Activated CD4-positive, alpha-beta T cell treated with anti-CD3 and anti-CD28 coated beads for 36 hours (primary cell): ENCODE measurements at regions not wholly inside any gene's neighbourhood (a gene's known extent, or its start where the extent isn't known, plus 50 kb on each side); places are given as distances from the start of the nearest gene placed in this dataset.
"Not testable (repeated sequence)": the region's sequence is repeated elsewhere in the genome, so short reads cannot be mapped to it uniquely, and the experiment has no call there.

Experiments
- ATAC-seq: fragments of 200-7000 bp; cut with Tn5 transposase; one replicate; pipeline ENCODE4 v1.10.0; 2021; ENCODE audit warnings: mild to moderate bottlenecking, moderate library complexity
- CTCF ChIA-PET: fragments of 350-600 bp; sonication (Branson Sonifier 250); formaldehyde crosslinking; loops from one replicate; lab custom pipeline; 2021; ENCODE audit warnings: antibody characterized with exemption; lab: Charles Lee
- POLR2A ChIA-PET: fragments of 350-600 bp; sonication (Branson Sonifier 250); formaldehyde crosslinking; loops from one replicate; lab custom pipeline; 2021; ENCODE audit warnings: antibody characterized with exemption, inconsistent platforms; lab: Charles Lee
- DNase-seq: peaks from one replicate; pipeline ENCODE4 v3.0.0-alpha.2; 2020
- H3K27ac Mint-ChIP-seq: one replicate; pipeline ENCODE4 v1.8.0; 2021; ENCODE audit warnings: mixed read lengths
- H3K27me3 Mint-ChIP-seq: one replicate; pipeline ENCODE4 v1.8.0; 2021; ENCODE audit warnings: mixed read lengths
- H3K36me3 Mint-ChIP-seq: one replicate; pipeline ENCODE4 v1.8.0; 2021; ENCODE audit warnings: low read depth, mixed read lengths
- H3K4me1 Mint-ChIP-seq: one replicate; pipeline ENCODE4 v1.8.0; 2021; ENCODE audit warnings: mixed read lengths
- H3K4me3 Mint-ChIP-seq: one replicate; pipeline ENCODE4 v1.8.0; 2021; ENCODE audit warnings: mild to moderate bottlenecking, moderate library complexity, mixed read lengths
- H3K9me3 Mint-ChIP-seq: one replicate; pipeline ENCODE4 v1.8.0; 2021; ENCODE audit warnings: low read depth, mixed read lengths
- intact Hi-C, 2 experiments: fragments of 100-400 bp; cut with DNase I in 1 of 2; cut with micrococcal nuclease in 1 of 2; formaldehyde crosslinking; loops; one replicate each; pipeline versions ENCODE4 v1.14.2 to v1.15.1; 2022 to 2024; cut with DNase I, micrococcal nuclease

DNA sequence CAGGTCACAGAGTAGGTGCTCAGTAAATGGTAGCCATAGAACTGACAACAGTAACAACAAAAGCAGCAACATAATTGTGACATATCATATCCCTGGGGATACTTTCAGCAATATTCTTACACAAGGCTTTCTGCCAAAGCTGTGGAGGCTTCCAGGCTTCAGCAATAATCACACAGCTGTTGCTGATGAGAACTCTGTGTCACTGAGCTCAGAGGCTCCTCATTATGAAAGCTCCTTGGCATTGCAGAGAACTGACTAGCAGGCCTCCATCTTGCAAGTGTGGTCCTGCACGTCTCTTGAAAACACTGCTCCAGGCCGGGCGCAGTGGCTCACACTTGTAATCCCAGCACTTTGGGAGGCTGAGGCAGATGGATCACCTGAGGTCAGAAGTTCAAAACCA, 97.3 kb upstream of the BTG1 start:
- ChIA-PET CTCF (interaction anchor here (1.2 to 1.5 kb wide), 2 partner anchors 10 to 22 kb away, joined by 4 to 5 read pairs; no protein-coding TSS in a partner anchor), POLR2A (no interaction called here)
- Mint-ChIP-seq H3K36me3 (no peaks in the 10 kb centered on the region), H3K27me3 (no peaks in the 10 kb centered on the region), H3K4me3 (no peak overlapping the region), H3K4me1 (peaks cover 6% of the 10 kb centered on the region), H3K27ac (no peak overlapping the region), H3K9me3 (no peaks in the 10 kb centered on the region)
- no peak for ATAC-seq
- no peak for DNase-seq
- intact Hi-C loops: no loop called here

DNA sequence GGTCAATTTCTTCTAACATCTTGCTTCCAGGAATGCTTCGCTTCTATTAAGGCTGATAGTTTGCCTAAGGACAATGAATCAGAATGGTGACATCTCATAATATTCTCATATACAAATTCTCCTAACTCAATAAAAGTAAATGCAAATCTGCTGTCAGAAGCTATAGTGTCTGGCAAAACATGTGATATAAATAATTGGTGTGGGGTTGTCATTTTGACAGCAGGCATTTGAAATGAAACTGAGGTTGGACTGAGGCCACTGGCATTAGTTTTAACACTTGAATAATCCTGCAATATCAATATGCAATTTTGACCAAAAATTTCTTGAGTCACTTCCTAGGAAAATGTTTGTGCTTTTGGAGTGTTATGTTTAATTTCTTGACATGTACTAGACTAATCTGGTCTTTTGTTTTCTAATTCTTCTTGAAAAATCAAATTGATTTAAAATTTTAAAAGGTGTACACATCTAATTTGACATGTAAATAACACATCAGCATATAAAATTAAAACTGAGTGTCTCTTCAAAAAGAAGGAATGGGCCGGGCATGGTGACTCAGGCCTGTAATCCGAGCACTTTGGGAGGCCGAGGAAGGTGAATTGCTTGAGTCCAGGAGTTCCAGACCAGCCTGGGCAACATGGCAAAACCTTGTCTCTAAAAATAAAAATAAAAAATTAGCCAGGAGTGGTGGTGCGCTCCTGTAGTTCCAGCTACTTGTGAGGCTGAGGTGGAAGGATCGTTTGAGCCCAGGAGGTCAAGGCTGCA, 92.3 kb upstream of the BTG1 start:
- no peak overlapping the region for H3K27ac Mint-ChIP-seq
- no peak for DNase-seq
- intact Hi-C loops: no loop called here
- H3K9me3 Mint-ChIP-seq: no peaks in the 10 kb centered on the region
- ChIA-PET CTCF (interaction anchor here (0.7 kb wide), 1 partner anchor 600 kb away, joined by 3 read pairs; no protein-coding TSS in a partner anchor), POLR2A (interaction anchor here (0.7 kb wide), 1 partner anchor 170 kb away, joined by 3 read pairs; no protein-coding TSS in a partner anchor)
- no peak overlapping the region for H3K4me3 Mint-ChIP-seq
- no peaks in the 10 kb centered on the region for H3K27me3 Mint-ChIP-seq
- no peaks in the 10 kb centered on the region for H3K36me3 Mint-ChIP-seq
- no peak for ATAC-seq
- H3K4me1 Mint-ChIP-seq: peaks cover 18% of the 10 kb centered on the region

DNA sequence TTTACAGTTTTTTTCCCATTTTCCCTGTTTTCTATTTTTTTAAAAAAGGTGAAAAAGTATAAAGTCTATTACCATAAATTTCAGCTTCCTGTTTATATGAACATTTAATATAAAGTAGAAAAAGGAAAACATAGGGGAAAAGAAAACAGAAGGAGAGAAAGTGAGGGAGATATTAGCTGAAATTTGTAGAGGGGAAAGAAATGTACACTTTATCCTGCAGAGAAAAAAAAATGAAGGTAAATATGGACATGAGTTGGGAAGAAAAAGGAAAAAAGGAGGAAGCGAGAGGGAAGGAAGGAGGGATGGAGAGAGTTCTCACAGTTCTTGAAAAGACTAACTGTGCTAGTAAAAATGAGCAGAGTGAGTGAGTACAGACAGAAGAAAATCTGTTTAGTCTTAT, 91.6 kb upstream of the BTG1 start:
- ATAC-seq (no peak), DNase-seq (no peak)
- H3K4me1 Mint-ChIP-seq: peaks cover 20% of the 10 kb centered on the region
- POLR2A ChIA-PET: no interaction called here
- intact Hi-C loops: no loop called here
- no peaks in the 10 kb centered on the region for H3K27me3 Mint-ChIP-seq
- no peak overlapping the region for H3K4me3 Mint-ChIP-seq
- CTCF ChIA-PET: interaction anchor here (0.6 to 2.0 kb wide), 3 partner anchors 16 to 209 kb away, joined by 3 to 5 read pairs (median 3); no protein-coding TSS in a partner anchor
- H3K9me3 Mint-ChIP-seq: no peaks in the 10 kb centered on the region
- H3K27ac Mint-ChIP-seq: no peak overlapping the region
- no peaks in the 10 kb centered on the region for H3K36me3 Mint-ChIP-seq

DNA sequence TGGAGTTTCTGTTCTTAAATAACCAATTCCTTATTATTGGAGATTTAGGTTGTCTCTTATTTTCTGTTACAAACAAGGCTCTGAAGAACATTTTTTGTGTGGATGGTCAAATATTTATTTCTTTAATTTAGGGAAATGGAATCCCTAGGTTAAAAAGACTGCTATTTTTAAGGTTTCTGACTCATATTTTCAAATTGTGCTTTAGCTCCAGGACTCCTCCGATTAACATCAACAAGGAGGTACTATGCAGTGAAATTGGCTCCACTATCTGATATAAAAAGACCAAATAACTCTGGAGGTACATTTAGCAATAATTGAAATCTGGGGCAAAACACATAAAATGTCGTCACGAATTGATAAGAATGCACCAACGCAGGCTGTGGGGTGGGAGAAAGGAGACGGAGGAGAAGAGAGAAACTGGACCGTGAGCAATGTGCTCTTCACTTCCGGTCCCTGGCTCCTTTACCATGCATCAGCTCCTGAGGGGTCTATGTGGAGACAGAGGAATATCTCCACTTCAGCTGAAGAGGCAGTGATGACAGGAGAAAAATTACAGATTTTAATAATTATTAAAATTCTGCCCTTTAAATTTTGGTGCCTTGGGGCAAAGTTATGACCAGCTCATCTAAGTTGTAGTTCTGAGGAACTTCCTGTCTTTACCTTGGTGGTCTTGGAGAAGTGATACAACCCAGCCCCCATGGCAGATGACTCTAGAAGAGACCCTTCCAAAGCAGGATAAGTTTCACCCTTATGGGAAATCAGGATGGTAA, 90.2 kb upstream of the BTG1 start:
- DNase-seq (no peak), ATAC-seq (no peak)
- intact Hi-C loops: no loop called here
- ChIA-PET POLR2A (no interaction called here), CTCF (interaction anchor here (2.0 kb wide), 1 partner anchor 18 kb away, joined by 5 read pairs; no protein-coding TSS in a partner anchor)
- Mint-ChIP-seq H3K9me3 (no peaks in the 10 kb centered on the region), H3K4me1 (peaks cover 20% of the 10 kb centered on the region), H3K27ac (no peak overlapping the region), H3K4me3 (no peak overlapping the region), H3K27me3 (no peaks in the 10 kb centered on the region), H3K36me3 (no peaks in the 10 kb centered on the region)

DNA sequence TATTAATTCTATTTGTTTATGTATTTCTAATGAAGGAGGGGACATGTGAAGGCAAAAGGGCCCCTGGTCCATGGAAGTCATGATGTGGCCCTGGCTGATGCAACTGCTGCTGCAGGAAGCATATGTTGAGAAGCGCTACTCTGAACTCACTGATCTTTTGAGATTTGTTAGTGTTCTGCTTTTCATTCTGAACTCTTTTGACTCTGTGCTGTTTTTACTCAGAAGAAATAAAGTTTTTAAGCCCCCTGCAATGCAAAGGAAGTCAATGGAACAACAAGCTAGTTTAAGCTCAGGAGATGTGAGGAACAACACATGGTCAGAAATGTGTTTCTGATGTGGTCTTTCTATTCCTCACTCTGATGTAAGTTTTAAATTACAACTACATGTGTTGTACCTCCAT, 88.9 kb upstream of the BTG1 start:
- peak overlapping the region; percentile 84 for H3K27ac Mint-ChIP-seq
- H3K9me3 Mint-ChIP-seq: no peaks in the 10 kb centered on the region
- intact Hi-C loops: no loop called here
- peak; percentile 55 for DNase-seq
- ATAC-seq: peak; percentile 68
- H3K4me1 Mint-ChIP-seq: peaks cover 20% of the 10 kb centered on the region
- no peaks in the 10 kb centered on the region for H3K27me3 Mint-ChIP-seq
- POLR2A ChIA-PET: interaction anchor here (0.6 kb wide), 1 partner anchor 279 kb away, joined by 9 read pairs; no protein-coding TSS in a partner anchor
- CTCF ChIA-PET: interaction anchor here (0.7 kb wide), 1 partner anchor 10 kb away, joined by 3 read pairs; no protein-coding TSS in a partner anchor
- H3K4me3 Mint-ChIP-seq: no peak overlapping the region
- H3K36me3 Mint-ChIP-seq: no peaks in the 10 kb centered on the region

DNA sequence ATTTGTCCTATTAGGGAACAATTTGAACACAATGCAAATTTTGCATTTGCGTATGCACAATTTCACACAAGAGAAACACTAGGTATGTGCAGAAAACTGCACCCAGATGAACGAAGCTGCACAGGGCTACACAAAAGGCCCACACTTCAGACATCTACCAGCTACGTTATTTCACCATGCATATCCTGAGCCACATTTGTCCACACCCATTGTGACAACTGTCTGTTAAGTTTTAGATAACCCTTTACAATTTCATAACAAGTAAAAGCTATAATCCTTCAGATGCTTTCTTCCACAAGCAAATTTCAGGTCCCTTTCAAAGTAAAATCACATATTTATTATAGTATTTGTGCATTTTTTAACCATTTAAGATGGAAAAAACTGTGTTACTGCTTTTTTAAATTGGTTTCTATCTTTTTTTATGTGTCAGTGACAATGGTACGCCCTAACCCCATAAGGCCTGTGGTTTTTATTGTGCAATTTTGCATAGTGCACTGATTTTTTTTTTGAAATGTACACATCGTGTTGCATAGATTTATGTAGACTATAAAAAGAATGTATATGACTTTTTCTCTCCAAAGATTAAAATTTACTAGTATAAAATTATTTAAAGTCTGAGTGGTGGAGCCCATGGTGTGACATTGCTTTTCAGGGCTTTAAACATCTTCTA, 87.8 kb upstream of the BTG1 start:
- peak overlapping the region; percentile 47 for H3K27ac Mint-ChIP-seq
- CTCF ChIA-PET: interaction anchor here (1.1 to 1.4 kb wide), 2 partner anchors 10 to 125 kb away, joined by 3 to 4 read pairs; no protein-coding TSS in a partner anchor
- H3K36me3 Mint-ChIP-seq: no peaks in the 10 kb centered on the region
- intact Hi-C loops: no loop called here
- peaks cover 27% of the 10 kb centered on the region for H3K4me1 Mint-ChIP-seq
- ATAC-seq (no peak), DNase-seq (no peak)
- H3K27me3 Mint-ChIP-seq: no peaks in the 10 kb centered on the region
- H3K9me3 Mint-ChIP-seq: no peaks in the 10 kb centered on the region
- no peak overlapping the region for H3K4me3 Mint-ChIP-seq
- POLR2A ChIA-PET: interaction anchor here (0.7 kb wide), 1 partner anchor 87 kb away, joined by 4 read pairs; no protein-coding TSS in a partner anchor

DNA sequence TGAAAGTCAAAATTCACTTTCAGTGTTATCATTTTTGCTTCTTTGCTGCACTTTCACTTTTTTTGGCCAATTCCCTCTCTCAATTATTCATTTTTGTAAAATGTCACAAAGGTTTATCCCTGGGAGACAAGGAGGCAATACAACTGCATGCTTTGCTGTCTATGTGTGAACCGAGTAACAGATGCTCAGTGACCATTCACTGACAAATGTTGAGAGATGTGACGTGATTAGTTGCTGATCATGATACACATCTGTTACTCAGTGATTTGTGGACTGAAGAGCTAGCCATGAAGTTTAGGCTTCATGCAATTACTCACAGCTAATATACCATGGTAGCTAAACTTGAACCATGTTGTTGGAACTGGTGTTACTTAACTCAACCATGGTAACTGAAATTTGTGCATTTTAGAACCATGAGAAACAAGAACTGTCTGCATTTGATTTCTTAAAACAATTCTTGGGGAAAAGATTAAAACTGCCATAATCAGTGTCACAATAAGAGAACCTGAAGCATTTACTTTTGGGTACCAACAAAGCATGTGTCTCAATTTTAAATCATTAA, 86.8 kb upstream of the BTG1 start:
- DNase-seq, H3K36me3 Mint-ChIP-seq, ATAC-seq, H3K27me3 Mint-ChIP-seq, H3K27ac Mint-ChIP-seq, H3K9me3 Mint-ChIP-seq, H3K4me3 Mint-ChIP-seq, POLR2A ChIA-PET, intact Hi-C loops: not testable (repeated sequence)
- CTCF ChIA-PET: interaction anchor here (0.8 to 1.4 kb wide), 3 partner anchors 11 to 391 kb away, joined by 3 to 4 read pairs (median 3); no protein-coding TSS in a partner anchor
- peaks cover 28% of the 10 kb centered on the region for H3K4me1 Mint-ChIP-seq

DNA sequence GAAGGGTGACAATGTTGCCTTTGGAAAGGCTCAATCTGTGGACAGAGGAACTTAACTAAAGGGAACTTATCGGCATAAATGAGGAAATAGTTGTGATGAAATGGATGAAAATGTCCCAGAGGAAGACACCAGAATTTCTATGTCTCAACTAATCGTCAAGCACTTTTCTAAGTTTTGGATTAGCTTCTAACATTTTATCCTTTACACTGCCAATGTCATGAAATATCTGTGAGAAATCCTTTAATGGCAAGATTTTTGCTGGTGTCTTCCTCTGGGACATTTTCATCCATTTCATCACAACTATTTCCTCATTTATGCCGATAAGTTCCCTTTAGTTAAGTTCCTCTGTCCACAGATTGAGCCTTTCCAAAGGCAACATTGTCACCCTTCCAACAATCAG, 86.3 kb upstream of the BTG1 start:
- H3K4me3 Mint-ChIP-seq, DNase-seq, H3K36me3 Mint-ChIP-seq, POLR2A ChIA-PET, H3K27me3 Mint-ChIP-seq, H3K27ac Mint-ChIP-seq, H3K9me3 Mint-ChIP-seq, ATAC-seq, intact Hi-C loops: not testable (repeated sequence)
- CTCF ChIA-PET: interaction anchor here (0.7 to 0.8 kb wide), 2 partner anchors 63 to 391 kb away, joined by 3 to 4 read pairs; no protein-coding TSS in a partner anchor
- peaks cover 26% of the 10 kb centered on the region for H3K4me1 Mint-ChIP-seq

DNA sequence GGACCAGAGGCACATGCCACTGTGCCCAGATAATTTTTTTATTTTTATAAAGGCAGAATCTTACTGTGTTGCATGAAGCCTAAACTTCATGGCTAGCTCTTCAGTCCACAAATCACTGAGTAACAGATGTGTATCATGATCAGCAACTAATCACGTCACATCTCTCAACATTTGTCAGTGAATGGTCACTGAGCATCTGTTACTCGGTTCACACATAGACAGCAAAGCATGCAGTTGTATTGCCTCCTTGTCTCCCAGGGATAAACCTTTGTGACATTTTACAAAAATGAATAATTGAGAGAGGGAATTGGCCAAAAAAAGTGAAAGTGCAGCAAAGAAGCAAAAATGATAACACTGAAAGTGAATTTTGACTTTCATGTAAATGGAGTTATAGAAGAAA, 85.9 kb upstream of the BTG1 start:
- not testable (repeated sequence) for H3K4me3 Mint-ChIP-seq

DNA sequence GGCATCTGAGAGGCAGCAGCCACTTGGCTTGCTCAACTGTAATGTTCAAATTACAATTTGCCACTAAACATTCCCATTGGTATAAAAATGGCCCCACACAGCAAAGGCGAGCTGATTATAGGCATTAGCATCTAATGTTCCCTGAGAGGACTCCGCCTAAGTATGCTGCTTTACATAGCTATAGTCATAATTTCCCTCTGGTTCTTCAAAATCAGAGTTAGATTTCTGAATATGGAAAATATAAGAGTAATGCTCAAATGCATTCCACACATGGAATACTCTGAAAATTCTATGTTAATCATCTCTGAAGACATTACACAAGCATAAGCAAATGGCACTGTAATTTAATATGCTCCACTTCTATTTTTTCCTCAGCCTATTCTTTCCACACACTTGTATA, 83.7 kb upstream of the BTG1 start:
- ATAC-seq (no peak), DNase-seq (no peak)
- H3K4me3 Mint-ChIP-seq: no peak overlapping the region
- no peak overlapping the region for H3K27ac Mint-ChIP-seq
- peaks cover 21% of the 10 kb centered on the region for H3K4me1 Mint-ChIP-seq
- intact Hi-C loops: no loop called here
- no peaks in the 10 kb centered on the region for H3K9me3 Mint-ChIP-seq
- ChIA-PET CTCF (no interaction called here), POLR2A (no interaction called here)
- H3K36me3 Mint-ChIP-seq: no peaks in the 10 kb centered on the region
- H3K27me3 Mint-ChIP-seq: no peaks in the 10 kb centered on the region

More for the DNA sequence above, 85.9 kb upstream of the BTG1 start:
- H3K36me3 Mint-ChIP-seq, ATAC-seq, H3K27ac Mint-ChIP-seq, POLR2A ChIA-PET, H3K27me3 Mint-ChIP-seq, DNase-seq, intact Hi-C loops, H3K9me3 Mint-ChIP-seq: not testable (repeated sequence)
- CTCF ChIA-PET: interaction anchor here (0.7 kb wide), 1 partner anchor 64 kb away, joined by 4 read pairs; no protein-coding TSS in a partner anchor
- peaks cover 26% of the 10 kb centered on the region for H3K4me1 Mint-ChIP-seq
